Kidney epithelial cell (primary cell): ENCODE measurements at regions not wholly inside any gene's neighbourhood (a gene's known extent, or its start where the extent isn't known, plus 50 kb on each side); places are given as distances from the start of the nearest gene placed in this dataset.
"Not testable (repeated sequence)": the region's sequence is repeated elsewhere in the genome, so short reads cannot be mapped to it uniquely, and the experiment has no call there.

Experiments
- DNase-seq: peaks from one replicate; pipeline ENCODE4 v3.0.0-alpha.2; 2010; ENCODE audit warnings: low read depth
- H3K27me3 ChIP-seq: 2 replicates; pipeline ENCODE4 v1.6.0; 2011; ENCODE audit warnings: low read length; ENCODE audit not compliant: control insufficient read depth, insufficient read depth
- H3K36me3 ChIP-seq: 2 replicates; pipeline ENCODE4 v1.5.1; 2011; ENCODE audit warnings: low read length; ENCODE audit not compliant: control insufficient read depth, insufficient read depth
- H3K4me3 ChIP-seq: 2 replicates; pipeline ENCODE4 v1.5.1; 2011; ENCODE audit warnings: low read depth, mild to moderate bottlenecking, control low read depth, low read length
- TF ChIP-seq, protein P1 (sequence below): IDR thresholded peaks from 2 replicates; pipeline ENCODE4 v1.5.1; 2011; ENCODE audit warnings: mild to moderate bottlenecking, moderate library complexity, low read length, control low read depth, inconsistent platforms; ENCODE audit not compliant: insufficient read depth, poor library complexity, severe bottlenecking

DNA sequence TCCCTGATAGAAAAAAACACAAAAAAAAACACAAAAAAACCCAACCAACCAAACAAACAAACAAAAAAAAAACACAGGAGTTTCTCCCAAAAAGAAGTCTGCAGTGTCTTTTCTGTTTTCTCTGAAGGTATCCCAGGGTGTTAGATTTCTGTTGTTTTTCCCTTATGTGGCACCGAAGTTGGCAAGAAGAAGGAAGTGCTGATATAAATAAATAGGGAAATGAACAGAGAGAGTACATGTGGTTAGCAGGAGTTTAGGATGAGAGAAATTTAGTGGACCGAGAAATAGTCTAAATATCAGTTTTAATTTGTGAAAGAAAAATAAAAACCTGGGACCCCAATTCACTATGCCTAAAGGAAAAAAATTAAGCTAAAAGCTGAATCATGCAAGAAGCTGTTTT, 287.0 kb upstream of the SGCG start:
- no peaks in the 10 kb centered on the region for H3K27me3 ChIP-seq
- no peak for DNase-seq
- H3K4me3 ChIP-seq: no peak overlapping the region
- no peaks in the 10 kb centered on the region for H3K36me3 ChIP-seq
- TF ChIP-seq, protein P1, sequence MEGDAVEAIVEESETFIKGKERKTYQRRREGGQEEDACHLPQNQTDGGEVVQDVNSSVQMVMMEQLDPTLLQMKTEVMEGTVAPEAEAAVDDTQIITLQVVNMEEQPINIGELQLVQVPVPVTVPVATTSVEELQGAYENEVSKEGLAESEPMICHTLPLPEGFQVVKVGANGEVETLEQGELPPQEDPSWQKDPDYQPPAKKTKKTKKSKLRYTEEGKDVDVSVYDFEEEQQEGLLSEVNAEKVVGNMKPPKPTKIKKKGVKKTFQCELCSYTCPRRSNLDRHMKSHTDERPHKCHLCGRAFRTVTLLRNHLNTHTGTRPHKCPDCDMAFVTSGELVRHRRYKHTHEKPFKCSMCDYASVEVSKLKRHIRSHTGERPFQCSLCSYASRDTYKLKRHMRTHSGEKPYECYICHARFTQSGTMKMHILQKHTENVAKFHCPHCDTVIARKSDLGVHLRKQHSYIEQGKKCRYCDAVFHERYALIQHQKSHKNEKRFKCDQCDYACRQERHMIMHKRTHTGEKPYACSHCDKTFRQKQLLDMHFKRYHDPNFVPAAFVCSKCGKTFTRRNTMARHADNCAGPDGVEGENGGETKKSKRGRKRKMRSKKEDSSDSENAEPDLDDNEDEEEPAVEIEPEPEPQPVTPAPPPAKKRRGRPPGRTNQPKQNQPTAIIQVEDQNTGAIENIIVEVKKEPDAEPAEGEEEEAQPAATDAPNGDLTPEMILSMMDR: no peak

DNA sequence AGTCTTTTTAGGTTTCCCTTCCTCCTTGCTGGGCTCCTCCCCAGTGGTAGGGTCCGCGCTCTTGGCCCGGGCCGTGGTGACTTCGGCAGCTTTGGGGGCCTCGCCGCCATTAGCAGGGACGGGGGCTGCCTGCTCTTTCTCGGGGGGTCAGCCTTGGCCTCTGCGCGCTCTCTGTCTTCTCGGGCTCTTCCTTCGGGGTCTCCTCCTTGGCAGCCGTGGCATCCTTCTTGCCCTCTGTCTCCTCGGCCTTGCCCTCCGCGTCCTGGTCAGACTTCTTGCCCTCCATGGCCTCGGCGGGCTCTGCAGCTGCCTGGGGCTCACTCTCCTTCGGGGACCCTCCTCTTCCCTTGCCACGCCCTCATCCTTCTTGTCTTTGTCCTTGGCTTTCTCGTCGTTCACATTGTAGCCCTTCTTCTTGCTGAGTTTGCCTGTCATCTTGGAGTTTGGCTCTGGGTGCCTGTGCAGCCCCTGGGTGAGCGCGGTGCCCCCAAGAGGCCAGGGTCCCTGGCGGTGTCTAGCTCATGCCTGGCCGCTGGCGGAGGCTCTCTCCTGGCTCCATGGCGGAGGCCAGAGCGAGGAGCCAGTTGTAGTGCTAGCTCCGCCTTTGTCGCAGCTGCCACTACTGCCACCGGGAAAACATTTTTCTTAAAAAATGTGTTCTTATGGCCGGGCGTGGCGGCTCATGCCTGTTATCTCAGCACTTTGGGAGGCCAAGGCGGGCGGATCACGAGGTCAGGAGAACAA, 283.0 kb upstream of the SGCG start:
- DNase-seq: no peak
- no peaks in the 10 kb centered on the region for H3K36me3 ChIP-seq

DNA sequence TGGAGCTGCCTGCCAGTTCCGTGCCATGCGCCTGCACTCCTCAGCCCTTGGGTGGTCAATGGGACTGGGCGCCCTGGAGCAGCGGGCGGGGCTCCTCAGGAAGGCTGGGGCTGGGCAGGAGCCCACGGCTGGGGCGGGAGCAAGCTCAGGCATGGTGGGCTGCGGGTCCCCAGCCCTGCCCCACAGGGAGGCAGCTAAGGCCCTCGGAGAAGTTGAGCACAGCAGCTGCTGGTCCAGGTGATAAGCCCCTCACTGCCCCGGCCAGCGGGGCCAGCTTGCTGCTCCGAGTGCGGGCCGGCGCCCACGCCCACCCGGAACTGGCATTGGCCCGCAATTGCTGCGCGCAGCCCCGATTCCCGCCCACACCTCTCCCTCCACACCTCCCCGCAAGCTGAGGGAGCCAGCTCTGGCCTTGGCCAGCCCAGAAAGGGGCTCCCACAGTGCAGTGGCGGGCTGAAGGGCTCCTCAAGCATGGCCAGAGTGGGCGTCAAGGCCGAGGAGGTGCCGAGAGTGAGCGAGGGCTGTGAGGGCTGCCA, 280.3 kb upstream of the SGCG start:
- not testable (repeated sequence) for H3K36me3 ChIP-seq, H3K4me3 ChIP-seq, H3K27me3 ChIP-seq, DNase-seq

More for the DNA sequence above, 283.0 kb upstream of the SGCG start:
- Histone ChIP-seq H3K4me3 (no peak overlapping the region), H3K27me3 (no peaks in the 10 kb centered on the region)
- TF ChIP-seq, protein P1: no peak

DNA sequence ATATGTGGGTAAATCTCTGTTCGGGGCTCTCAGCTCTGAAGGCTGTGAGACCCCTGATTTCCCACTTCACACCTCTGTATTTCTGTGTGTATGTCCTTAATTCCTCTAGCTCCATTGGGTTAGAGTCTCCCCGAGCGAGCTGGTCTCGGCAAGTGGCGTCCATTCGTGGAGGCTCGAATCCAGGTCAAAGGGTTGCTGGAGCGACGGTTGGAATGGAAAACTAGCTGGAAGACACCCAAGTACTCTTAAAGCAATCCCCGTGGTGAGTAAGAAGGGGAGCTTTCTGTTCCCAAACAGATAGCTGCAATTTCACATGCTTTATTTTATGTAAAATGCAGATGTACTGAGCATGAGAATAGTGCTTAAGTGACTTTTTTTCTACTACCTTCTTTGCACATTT, 277.5 kb upstream of the SGCG start:
- TF ChIP-seq, protein P1: no peak
- H3K27me3 ChIP-seq: no peaks in the 10 kb centered on the region
- no peaks in the 10 kb centered on the region for H3K36me3 ChIP-seq
- no peak for DNase-seq
- H3K4me3 ChIP-seq: no peak overlapping the region

DNA sequence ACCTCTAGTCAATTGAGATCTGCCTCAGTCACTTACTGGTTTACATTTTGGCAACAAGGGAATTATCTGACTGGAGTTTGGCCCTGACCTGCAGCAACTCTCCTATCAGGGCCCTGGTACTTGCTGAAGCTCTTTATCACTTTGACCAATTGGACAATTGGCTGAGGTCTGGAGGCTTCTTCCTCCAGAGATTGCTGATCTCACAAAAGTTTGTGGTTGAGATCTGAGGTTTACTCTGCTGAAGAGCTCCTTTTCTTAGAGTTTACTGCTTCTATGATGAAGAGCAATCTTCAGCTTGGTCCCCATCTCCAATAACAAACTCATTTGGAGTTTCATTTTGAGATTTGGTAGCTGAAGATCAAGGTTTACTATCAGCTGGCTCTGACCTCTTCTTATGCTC, 276.9 kb upstream of the SGCG start:
- TF ChIP-seq, protein P1: no peak
- DNase-seq: no peak
- H3K36me3 ChIP-seq: no peaks in the 10 kb centered on the region
- H3K4me3 ChIP-seq: no peak overlapping the region
- no peaks in the 10 kb centered on the region for H3K27me3 ChIP-seq

DNA sequence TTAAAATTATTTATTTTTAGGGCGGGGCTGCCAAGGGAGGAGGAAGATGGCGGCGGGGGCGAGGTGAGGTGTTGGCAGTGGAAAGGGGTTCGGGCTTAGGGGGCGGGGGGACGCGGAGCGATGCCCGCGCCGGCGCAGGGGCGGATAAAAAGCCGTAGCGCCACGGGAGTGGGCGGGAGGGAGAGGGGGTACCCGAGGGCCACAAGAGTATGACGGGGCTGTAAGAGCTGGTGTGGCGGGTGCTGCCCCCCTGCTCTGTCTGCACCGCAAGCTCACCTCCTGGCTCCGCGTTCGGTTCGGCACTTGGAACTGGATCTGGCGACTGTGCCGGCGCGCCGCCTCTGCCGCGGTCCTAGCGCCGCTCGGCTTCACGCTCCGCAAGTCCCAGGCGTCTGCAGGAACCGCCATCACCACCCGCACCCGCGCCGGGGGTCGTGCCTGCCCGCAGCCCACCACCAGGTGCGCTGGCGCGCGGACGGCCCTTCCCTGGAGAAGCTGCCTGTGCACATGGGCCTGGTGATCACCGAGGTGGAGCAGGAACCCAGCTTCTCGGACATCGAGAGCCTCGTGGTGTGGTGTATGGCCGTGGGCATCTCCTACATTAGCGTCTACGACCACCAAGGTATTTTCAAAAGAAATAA, 265.2 kb upstream of the SGCG start:
- TF ChIP-seq, protein P1: no peak
- DNase-seq: peak; percentile 5

DNA sequence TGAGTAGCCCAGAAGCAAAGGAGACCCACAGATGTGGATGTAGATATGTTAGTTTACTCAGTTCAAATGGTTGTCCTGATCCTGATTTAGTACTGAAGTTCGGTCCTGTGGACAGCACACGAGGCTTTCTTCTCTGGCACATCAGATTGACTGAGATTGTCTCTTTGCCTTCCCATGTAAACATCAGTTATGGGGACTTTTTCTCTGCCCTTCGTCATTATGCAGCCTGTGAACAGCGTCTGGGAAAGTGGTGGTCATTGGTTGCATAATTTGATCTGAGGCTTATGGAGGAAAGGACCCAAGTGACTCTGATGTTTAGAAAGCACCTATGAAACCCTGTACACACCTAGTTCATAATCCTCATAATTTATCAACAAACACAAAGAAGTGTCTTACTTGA, 264.5 kb upstream of the SGCG start:
- not testable (repeated sequence) for H3K27me3 ChIP-seq, DNase-seq, H3K36me3 ChIP-seq
- peak overlapping the region; percentile 78 for H3K4me3 ChIP-seq

More for the DNA sequence above, 265.2 kb upstream of the SGCG start:
- H3K4me3 ChIP-seq: peak overlapping the region; percentile 78
- no peaks in the 10 kb centered on the region for H3K36me3 ChIP-seq
- H3K27me3 ChIP-seq: no peaks in the 10 kb centered on the region
